VCaP (cell line): ENCODE measurements at regions not wholly inside any gene's neighbourhood (a gene's known extent, or its start where the extent isn't known, plus 50 kb on each side); places are given as distances from the start of the nearest gene placed in this dataset.

Source experiments
- H3K27ac ChIP-seq: fragments of 450-650 bp; 2 replicates; pipeline ENCODE4 v1.5.1; 2017
- TF ChIP-seq, protein P1 (sequence below): fragments of 450-650 bp; conservative IDR thresholded peaks from 2 replicates; pipeline ENCODE4 v1.5.1; 2017; ENCODE audit warnings: mild to moderate bottlenecking, moderate library complexity

DNA sequence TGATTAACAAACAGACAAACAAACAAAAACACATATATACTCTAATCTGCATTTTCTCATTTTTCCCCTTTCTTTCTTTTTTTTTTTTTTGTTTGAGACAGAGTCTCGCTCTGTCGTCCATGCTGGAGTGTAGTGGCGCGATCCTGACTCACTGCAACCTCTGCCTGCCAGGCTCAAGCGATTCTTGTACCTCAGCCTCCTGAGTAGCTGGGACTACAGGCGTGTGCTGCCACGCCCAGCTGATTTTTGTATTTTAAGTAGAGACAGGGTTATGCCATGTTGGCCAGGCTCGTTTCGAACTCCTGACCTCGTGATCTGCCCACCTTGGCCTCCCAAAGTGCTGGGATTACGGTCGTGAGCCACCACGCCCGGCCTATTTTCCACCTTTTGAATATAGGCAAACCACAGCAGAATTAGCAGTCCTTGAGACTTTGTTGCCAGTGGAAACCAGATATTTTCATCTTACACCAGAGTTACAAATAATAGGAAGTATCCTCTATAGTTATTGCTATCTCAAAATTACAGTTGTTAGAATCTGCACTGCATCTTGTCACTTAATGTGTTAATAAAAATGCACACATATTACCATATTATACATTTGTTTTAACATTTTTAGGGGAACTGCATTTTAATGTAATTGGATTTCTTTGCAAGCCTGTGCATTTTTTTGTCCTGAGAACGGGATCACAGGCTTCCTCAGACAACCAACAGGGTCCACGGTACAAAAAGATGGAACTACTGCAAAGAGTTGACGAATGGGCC is 208.2 kb upstream of the ZNF217 start:
- TF ChIP-seq, protein P1, sequence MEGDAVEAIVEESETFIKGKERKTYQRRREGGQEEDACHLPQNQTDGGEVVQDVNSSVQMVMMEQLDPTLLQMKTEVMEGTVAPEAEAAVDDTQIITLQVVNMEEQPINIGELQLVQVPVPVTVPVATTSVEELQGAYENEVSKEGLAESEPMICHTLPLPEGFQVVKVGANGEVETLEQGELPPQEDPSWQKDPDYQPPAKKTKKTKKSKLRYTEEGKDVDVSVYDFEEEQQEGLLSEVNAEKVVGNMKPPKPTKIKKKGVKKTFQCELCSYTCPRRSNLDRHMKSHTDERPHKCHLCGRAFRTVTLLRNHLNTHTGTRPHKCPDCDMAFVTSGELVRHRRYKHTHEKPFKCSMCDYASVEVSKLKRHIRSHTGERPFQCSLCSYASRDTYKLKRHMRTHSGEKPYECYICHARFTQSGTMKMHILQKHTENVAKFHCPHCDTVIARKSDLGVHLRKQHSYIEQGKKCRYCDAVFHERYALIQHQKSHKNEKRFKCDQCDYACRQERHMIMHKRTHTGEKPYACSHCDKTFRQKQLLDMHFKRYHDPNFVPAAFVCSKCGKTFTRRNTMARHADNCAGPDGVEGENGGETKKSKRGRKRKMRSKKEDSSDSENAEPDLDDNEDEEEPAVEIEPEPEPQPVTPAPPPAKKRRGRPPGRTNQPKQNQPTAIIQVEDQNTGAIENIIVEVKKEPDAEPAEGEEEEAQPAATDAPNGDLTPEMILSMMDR: no peak
- H3K27ac ChIP-seq: no peak overlapping the region

DNA sequence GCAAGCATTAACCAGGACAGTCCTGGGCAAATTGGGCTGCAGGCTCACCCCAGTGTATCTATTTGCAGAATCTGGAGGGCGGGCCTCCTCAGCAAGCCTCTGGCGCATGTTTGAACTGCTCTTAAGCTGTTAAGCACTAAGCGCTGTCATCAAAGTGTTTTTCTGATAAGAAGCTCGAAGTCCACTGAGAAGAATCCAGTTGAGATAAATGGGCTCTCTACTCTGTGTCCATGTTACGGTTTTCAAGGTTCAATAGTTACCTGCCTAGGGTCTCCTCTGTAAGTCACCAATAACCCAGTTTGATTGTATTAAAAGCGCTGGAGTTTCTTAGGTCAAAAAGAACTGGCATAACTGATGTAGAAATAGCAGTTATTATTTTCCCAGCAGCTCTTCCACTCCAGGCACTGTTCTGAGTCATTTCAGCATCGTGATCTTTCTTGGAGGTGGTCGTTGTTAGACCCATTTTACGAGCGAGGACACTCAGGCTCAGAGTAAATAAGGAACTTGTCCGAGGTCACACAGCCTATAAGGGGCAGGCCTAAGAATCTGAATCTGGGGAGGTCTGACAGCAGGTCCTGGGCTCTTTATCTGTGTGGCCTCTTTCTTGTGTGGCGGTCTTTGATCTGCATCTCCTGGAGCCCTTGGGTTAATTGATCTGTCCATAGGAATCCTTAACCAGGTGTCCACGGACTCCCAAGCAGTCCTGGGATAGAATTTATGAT is 207.4 kb upstream of the ZNF217 start:
- TF ChIP-seq, protein P1: no peak
- no peak overlapping the region for H3K27ac ChIP-seq

DNA sequence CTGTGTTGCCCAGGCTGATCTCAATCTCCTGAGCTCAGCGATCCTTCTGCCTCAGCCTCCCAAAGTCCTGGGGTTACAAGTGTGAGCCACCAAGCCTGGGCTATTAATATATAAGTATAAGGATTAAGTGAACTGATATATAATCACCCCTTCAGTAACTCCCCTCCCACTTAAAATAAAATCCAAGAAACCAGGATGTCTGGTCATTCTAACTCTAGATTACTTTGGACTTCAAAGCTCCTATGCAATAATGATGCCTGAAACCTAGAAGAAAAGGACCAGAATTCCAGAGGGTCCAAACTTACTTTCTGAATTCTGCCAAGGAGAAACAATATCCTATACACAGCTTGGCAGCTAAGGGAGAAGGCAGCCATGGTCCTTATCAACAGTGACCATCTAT is 206.8 kb upstream of the ZNF217 start:
- H3K27ac ChIP-seq: no peak overlapping the region

DNA sequence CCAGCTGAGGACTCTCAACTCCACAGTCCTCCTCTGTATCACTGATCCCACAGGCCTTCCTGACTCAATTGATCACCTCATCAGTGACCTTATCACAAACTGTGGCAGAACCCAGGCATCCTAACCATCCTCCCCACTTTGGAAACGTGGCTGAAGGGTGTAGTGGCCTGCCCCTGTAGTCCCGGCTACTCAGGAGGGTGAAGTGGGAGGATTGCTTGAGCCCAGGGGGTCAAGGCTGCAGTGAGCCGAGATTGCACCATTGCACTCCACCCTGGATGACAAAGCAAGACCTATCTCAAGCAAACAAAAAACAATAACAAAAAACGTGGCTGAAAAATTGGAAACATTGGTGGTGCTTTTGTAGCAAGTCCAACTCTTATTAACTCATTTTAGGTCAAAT is 203.4 kb upstream of the ZNF217 start:
- no peak overlapping the region for H3K27ac ChIP-seq
- TF ChIP-seq, protein P1: no peak

More for the DNA sequence above, 206.8 kb upstream of the ZNF217 start:
- TF ChIP-seq, protein P1: no peak

DNA sequence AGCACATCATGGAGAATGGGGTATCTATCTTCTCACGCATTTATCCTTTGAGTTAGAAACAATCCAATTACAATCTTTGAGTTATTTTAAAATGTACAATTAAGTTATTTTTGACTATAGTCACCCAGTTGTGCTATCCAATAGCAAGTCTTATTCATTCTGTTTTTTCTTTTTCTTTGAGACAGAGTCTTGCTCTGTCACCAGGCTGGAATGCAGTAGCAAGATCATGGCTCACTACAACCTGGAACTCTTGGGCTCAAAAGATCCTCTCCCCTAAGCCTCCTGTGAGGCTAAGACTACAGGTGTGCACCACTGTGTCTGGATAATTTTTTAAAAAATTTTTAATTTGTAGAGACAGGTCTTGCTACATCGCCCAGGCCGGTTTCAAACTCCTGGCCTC is 201.5 kb upstream of the ZNF217 start:
- TF ChIP-seq, protein P1: no peak
- no peak overlapping the region for H3K27ac ChIP-seq

DNA sequence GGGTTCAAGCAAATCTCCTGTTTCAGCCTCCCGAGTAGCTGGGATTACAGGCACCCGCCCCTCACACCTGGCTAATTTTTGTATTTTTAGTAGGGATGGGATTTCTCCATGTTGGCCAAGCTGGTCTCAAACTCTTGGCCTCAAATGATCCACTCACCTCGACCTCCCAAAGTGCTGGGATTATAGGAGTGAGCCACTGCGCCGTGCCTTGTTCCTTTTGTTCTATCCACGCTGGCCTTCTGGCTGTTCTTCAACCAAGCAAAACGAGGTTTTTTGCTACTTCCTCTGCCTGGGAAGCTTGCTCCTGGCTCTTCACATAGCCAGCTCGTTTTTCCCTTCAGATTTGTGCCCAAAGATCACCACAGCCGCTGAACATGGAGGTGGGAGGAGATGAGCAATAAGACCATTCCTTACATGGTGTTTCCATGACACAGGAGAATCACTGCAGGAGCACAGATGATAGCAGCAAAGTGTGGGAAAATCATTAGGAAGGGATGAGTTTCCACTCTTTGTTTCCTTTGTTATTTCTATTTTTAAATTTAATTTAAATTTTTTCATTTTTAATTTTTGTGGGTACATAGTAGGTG is 201.0 kb upstream of the ZNF217 start:
- TF ChIP-seq, protein P1: no peak
- no peak overlapping the region for H3K27ac ChIP-seq

DNA sequence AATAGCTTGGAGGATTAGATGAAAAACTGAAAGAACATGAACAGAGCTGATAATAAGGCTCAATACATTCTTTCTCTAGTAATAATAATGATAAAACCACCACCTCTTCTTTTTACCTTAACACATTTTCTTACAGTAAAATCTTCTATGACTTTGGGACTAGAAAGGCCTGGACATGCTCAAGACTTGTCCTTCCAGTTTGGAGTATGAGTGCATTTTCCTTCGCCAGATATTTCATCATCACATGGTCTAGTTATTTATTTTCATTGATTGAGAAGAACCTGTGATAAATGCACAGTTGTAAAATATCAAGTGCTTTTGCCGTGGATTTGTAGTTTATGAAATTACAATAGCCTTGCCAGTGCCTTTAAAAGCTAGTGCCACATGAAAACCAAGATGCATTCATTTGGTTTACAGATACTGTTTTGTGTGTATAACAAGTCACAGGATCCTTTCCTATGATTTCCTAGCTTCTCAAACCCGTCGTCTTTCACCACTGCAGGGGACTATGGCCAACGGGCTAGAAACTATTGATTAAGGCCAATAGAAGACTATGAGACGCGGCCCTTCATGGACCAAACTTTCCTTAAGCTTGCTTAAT is 200.2 kb upstream of the ZNF217 start:
- TF ChIP-seq, protein P1: no peak
- no peak overlapping the region for H3K27ac ChIP-seq
